ENCODE measurements at regions not wholly inside any gene's neighbourhood (a gene's known extent, or its start where the extent isn't known, plus 50 kb on each side); places are given as distances from the start of the nearest gene placed in this dataset.

GRCh38 chr12:24603371-24603770 lies 345.5 kb downstream of the BCAT1 start:
- no peak for DNase-seq (ENCODE audit: low read depth)

DNA sequence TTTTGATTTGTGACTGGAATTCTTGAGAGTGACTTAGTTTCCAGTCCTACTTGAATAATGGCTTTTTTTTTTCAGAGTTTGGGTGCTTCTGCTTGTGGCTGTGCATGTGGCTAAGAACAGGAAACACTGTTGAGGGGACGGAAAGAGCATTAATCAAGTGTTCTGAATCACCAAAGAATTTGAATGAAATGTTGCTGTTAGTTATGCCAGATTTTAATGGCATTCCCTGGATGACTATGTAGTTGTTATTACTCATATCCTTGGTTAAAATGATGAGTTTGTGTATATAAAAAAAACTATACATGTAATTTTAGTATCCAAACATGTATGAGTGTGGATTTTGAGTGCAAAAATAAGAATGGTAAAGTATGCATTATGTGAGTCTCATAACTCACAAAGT lies 347.9 kb downstream of the BCAT1 start:
- DNase-seq (ENCODE audit: low read depth) = peak; percentile 79

GRCh38 chr12:24600551-24600950 lies 348.4 kb downstream of the BCAT1 start:
- no peak for DNase-seq (ENCODE audit: low read depth)

GRCh38 chr12:24599736-24600135 lies 349.2 kb downstream of the BCAT1 start:
- no peak for DNase-seq (ENCODE audit: low read depth)

DNA sequence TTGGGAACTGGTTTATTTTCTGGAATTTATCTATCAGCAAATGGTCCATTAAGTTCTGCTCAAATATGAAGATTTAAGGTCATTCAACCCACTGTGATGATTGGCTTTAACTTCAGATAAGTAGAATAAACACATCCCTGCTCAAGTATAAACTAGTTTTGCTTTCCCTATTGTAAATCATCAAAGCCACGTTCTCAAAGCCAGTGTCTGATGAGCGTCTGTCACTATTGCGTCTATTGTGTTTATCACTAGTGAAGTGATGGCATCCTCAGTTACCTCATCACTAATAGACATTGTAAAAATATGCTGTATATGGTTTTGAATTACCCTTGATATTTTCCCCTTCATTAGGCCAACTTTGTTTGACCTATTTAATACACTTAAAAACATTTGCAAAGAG lies 351.3 kb downstream of the BCAT1 start:
- no peak for DNase-seq (ENCODE audit: low read depth)

GRCh38 chr12:24596768-24597388 lies 352.0 kb downstream of the BCAT1 start:
- DNase-seq (ENCODE audit: low read depth) = no peak

DNA sequence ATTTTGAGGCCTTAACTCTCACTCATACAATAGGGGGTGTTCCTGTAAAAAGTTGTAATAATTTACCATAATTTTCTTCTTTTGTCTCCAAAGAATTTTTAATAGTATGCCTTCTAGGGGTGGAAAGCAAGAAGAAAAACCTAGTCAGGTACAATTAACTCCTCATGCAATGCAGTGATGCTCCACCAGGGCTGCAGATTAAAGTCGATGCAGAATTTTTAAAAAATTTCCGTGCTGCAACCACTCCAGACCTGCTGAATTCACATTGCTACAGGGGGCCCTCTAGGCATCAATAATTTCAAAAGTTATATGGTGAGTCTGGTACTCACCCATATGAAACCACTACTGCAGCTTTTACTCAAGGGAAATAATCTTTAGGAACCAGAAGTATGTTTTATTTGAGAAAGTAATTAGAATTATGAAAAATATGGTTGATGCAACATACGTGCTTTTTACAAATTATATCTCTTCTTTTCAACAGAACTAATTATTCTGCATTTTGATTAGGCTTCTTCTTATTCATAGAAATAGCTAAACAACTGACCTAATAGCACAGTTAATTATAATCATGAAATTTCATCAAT lies 353.2 kb downstream of the BCAT1 start:
- no peak for DNase-seq (ENCODE audit: low read depth)

DNA sequence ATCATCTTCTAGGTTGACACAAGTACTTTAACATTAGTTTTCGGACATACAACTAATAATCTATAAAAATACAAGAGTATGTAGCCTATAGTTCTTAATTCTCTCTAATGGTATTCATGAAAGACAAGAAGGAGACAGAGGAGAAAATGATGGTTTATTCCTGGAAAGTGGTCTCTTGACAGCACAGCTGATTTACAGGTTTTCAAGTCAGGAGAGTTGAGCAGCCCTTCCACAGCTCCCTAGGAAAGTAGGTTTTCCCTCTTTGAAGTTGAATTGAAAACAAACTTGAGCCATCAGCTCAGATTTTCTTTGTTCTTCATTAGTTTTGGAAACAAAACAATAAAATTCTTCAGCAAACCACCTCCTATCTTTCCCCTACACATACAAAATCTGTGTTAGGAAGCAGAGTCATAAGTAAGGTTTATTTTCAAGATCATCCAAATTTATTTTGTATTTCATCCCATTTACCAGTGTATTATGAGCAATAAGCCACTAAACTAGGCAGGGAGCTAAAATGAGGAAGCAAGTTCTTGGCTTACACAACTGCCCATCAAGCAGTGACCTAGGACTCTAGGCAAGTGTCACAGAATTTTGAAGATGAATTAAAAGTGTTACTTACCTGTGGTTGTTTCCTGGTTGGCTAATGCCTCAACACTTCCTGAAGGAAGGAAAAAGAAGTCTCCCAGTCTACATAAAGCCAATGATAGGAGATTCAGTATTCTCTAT lies 357.0 kb downstream of the BCAT1 start:
- no peak for DNase-seq (ENCODE audit: low read depth)

- no peak for DNase-seq (ENCODE audit: low read depth)
Measured at GRCh38 chr12:24591079-24591626, 357.7 kb downstream of the BCAT1 start.

GRCh38 chr12:24586293-24586692 lies 362.6 kb downstream of the BCAT1 start:
- no peak for DNase-seq (ENCODE audit: low read depth)

DNA sequence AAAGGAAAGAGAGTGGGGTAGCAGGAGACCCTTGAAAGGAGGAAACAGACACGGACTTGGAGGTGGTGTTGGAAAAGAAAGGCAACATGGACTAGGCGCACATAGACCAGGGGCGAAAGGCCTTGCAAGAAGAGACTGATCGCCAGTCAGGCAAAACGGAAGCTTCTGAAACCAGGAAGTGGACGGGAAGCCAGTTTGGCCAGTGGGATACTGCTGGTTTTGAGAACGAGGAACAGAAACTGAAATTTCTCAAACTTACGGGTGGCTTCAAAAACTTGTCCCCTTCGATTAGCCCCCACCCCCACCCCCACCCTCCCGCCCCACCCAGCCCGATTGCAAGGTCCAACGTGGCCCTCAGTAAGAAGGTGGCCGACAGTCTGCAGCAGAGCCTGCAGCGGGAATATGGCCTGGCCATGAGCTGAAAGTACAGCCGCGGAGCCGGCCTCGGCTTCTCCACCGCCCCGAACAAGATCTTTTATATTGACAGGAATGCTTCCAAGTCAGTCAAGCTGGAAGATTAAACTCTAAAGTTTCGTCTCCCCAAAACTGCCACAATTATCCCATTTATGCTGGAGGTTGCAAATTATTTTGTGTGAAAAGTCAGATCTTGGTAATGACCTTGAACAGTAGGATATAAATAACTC lies 364.7 kb downstream of the BCAT1 start:
- DNase-seq (ENCODE audit: low read depth) = no peak

DNA sequence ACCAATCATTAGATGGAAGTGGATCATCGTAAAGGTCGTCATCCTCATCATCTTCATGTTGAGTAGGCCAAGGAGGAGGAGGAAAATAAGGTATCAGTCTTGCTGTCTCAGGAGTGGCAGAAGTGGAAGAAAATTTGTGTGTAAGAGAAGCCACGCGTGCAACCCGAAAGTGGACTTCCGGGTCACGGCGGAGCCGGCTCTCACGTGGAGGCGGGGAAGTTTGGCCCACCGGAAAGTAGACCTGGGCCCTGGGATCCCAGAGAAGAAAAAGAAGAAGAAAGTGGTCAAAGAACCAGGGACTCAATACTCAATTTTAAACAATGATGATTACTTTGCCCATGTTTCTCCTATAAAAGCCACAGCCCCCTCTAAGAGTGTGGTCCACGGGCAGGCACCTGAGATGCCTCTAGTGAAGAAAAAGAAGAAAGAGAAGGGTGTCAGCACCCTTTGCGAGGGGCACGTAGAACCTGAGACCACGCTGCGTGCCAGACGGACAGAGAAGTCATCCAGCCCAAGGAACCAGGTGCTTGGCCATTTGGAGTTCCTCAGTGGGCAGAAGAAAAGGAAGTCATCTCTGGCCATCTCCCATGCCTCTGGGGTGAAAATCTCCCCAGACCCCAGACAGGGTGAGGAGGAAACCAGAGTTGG lies 365.8 kb downstream of the BCAT1 start:
- no peak for DNase-seq (ENCODE audit: low read depth)

- no peak for DNase-seq (ENCODE audit: low read depth)
Measured at GRCh38 chr12:24574538-24574937, 374.4 kb downstream of the BCAT1 start.

DNA sequence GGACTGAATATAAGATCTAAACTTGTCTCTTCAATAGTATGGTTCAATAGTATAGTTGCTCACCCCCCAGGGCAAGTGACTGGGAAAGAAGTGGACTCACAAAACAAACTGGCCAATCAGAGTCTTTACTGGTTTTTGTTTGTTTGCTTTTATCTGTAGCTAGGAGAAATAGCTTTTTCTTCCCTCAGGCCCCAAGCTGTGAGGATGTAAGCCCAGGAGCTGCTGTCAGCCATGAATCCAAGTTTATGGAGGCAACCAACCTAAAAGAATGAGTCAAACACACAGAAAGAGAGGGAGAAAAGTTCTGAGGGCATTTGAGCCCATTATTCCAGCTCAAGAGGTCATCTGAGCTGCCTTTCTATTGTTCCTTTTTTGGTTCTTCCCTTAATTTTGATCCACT lies 375.3 kb downstream of the BCAT1 start:
- DNase-seq (ENCODE audit: low read depth) = no peak

GRCh38 chr12:24565300-24565699 lies 383.6 kb downstream of the BCAT1 start:
- no peak for DNase-seq (ENCODE audit: low read depth)

- no peak for DNase-seq (ENCODE audit: low read depth)
Measured at GRCh38 chr12:24562771-24563431, 386.0 kb downstream of the BCAT1 start.

- no peak for DNase-seq (ENCODE audit: low read depth)
Measured at GRCh38 chr12:24561882-24562770, 386.8 kb downstream of the BCAT1 start.

GRCh38 chr12:24561411-24561871 lies 387.5 kb downstream of the BCAT1 start:
- DNase-seq (ENCODE audit: low read depth) = no peak

- no peak for DNase-seq (ENCODE audit: low read depth)
Measured at GRCh38 chr12:24560831-24561271, 388.1 kb downstream of the BCAT1 start.

DNA sequence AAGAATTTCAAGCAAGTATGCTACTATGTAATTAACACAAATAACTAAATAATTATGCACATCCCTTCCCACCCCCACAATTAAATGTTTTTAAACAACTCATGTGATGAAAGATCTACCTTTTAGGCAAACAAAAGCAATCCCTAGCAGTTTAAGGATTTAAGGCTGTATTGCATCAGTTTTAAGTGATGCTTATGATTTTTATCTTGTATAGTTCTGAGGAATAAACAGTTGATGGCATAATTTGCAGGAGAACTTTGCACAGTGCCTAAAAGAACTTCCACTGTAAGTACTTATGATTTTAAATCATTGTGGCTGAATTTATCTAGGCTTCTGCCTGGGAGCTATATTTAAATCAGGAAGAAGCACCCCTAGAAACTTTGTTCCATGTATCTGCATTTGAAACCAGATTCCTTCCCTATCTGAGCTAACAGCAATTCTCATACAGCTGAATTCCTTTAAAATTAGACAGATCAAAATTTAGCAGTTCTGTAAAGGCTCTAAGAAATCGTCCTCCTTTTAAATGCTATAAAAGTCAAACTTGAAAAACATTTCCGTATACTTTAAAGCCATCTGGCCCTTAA lies 388.6 kb downstream of the BCAT1 start:
- DNase-seq (ENCODE audit: low read depth) = no peak

Measured in stromal cell of bone marrow (primary cell).